ENCODE measurements at regions not wholly inside any gene's neighbourhood (a gene's known extent, or its start where the extent isn't known, plus 50 kb on each side); places are given as distances from the start of the nearest gene placed in this dataset.

DNA sequence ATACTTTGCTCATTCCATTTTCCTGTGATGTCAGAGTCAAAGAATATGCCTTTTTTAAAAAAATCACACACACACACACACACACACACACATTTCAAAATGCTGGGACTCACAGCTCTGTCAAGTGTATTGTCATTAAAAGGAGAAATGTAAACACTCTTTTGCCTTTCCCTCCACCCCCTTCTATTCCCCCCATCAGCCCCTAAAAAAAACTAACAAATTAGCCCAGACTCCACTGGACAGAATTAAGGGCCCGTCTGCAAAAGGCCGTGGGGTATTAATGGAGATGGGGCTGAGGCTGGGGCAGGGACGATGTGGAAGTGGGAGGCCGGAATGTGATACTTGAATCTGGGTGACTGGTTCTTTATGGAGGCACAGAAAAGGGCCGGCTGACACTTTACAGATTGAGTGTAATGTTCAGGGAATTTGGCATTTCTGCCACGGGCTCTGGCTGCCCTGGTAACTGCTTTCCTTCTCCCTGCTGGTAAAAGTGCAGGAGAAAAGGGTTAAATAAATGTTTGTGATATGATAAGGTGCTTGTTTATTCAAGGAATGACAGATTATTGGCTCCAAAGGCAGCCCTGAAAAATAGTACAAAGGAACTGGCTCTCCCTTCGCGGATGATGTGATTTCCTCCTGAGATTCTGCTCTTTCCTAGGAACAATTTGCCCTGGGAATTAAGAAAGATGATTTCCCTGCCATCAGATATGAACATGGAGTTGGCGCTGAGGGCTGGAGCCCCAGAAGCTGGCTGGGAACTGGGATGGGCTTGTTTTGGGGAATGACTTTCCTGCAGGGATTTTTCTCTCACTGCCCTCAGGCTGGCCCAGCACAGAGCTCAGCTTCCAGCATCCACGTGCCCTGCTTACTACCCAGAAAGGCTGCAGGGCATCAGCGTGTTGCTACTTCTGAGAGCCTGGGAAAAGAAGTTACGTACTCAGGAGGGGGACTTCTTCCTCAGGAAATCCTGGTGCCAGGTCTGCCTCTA is 52.8 kb upstream of the CTAGE1 start:
- Histone ChIP-seq H3K4me1 (peaks cover 46 to 55% (median 53%) of the 10 kb centered on the region in 4 donors), H3K9me3 (no peaks in the 10 kb centered on the region), H3K4me3 (peak overlapping the region in 1 of 4 donors; percentile 10), H3K27ac (replicated peaks in 1 of 4) (peak overlapping the region; percentile 54 to 69 (median 62)), H3K36me3 (no peaks in the 10 kb centered on the region), H3K27me3 (no peaks in the 10 kb centered on the region)
- TF ChIP-seq EP300 (IDR thresholded peaks at IDR 0.05) (no peak), POLR2A (IDR thresholded peaks at IDR 0.05; ENCODE audit: low read depth) (no peak), POLR2AphosphoS5 (IDR thresholded peaks at IDR 0.05) (no peak)
- TF ChIP-seq, protein P1, sequence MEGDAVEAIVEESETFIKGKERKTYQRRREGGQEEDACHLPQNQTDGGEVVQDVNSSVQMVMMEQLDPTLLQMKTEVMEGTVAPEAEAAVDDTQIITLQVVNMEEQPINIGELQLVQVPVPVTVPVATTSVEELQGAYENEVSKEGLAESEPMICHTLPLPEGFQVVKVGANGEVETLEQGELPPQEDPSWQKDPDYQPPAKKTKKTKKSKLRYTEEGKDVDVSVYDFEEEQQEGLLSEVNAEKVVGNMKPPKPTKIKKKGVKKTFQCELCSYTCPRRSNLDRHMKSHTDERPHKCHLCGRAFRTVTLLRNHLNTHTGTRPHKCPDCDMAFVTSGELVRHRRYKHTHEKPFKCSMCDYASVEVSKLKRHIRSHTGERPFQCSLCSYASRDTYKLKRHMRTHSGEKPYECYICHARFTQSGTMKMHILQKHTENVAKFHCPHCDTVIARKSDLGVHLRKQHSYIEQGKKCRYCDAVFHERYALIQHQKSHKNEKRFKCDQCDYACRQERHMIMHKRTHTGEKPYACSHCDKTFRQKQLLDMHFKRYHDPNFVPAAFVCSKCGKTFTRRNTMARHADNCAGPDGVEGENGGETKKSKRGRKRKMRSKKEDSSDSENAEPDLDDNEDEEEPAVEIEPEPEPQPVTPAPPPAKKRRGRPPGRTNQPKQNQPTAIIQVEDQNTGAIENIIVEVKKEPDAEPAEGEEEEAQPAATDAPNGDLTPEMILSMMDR (IDR thresholded peaks at IDR 0.05): no peak
- intact Hi-C loops (cut with DNase I): no loop called here
- peak; percentile 92 for DNase-seq (ENCODE audit: extremely low spot score)
- 35% methylated on average over 12 of the region's 12 CpGs for WGBS

DNA sequence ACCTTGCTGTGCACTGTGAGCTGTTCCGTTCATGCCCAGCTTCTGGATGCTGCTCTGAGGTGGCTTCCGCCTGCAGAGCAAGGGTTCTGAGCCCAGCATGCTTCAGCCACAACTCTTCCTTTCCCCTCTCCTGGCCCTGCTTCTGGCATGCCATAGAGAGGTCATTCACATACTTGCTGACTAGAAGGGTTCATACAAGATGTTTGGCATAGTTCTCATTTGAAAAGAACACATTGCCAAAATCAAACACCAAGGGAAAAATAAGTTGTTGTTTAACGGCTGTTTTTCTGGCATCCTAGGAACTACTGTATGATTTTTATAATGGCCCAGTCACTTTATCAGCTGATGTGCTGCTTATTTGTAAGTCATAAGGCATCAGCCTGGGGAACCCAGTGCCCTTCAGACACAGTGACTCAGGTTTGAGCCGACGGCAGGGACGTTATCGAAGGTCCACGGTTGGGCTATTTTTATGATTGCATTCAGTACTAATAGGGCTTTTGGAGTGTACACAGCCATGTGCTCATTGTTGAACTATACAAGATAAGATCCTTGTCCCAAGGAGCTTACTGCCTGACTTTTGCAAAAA is 53.9 kb upstream of the CTAGE1 start:
- no peaks in the 10 kb centered on the region for H3K27me3 ChIP-seq
- H3K9me3 ChIP-seq: no peaks in the 10 kb centered on the region
- no peak overlapping the region for H3K27ac ChIP-seq (replicated peaks in 1 of 4)
- H3K36me3 ChIP-seq: no peaks in the 10 kb centered on the region
- intact Hi-C loops (cut with DNase I): no loop called here
- DNase-seq (ENCODE audit: extremely low spot score): peak; percentile 86
- no peak overlapping the region for H3K4me3 ChIP-seq
- whole genome bisulfite sequencing: 49% methylated on average over 8 of the region's 8 CpGs
- peaks cover 39 to 44% (median 42%) of the 10 kb centered on the region in 4 donors for H3K4me1 ChIP-seq
- TF ChIP-seq, protein P1 (IDR thresholded peaks at IDR 0.05): no peak
- TF ChIP-seq POLR2AphosphoS5 (IDR thresholded peaks at IDR 0.05): no peak
- TF ChIP-seq POLR2A (IDR thresholded peaks at IDR 0.05; ENCODE audit: low read depth): no peak
- no peak for TF ChIP-seq EP300 (IDR thresholded peaks at IDR 0.05)

DNA sequence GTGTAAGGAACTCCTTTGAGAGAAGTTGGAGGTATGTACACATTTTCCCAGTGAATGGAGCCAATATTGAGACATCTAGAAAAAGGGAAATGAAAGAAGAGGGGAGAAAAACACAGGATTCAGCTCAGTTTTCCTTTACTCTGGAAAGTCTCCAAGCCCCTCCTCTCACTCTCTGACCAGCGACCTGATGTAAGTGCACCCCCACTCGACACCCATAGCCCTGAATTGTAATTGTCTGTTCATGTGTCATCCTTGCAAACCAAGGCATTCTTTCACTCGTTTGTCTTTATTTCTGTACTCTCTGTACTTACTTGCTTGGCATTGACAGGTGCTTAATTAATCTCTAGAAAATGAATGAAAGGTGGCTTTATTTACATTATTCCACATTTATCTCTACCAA is 55.7 kb upstream of the CTAGE1 start:
- intact Hi-C loops (cut with DNase I): no loop called here
- H3K4me3 ChIP-seq: no peak overlapping the region
- H3K36me3 ChIP-seq: no peaks in the 10 kb centered on the region
- TF ChIP-seq POLR2A (IDR thresholded peaks at IDR 0.05; ENCODE audit: low read depth) (no peak), POLR2AphosphoS5 (IDR thresholded peaks at IDR 0.05) (no peak), EP300 (IDR thresholded peaks at IDR 0.05) (no peak)
- TF ChIP-seq, protein P1 (IDR thresholded peaks at IDR 0.05): no peak
- H3K4me1 ChIP-seq: peaks cover 27 to 30% (median 28%) of the 10 kb centered on the region in 4 donors
- no peak overlapping the region for H3K27ac ChIP-seq (replicated peaks in 1 of 4)
- no peak for DNase-seq (ENCODE audit: extremely low spot score)
- no peaks in the 10 kb centered on the region for H3K9me3 ChIP-seq
- H3K27me3 ChIP-seq: no peaks in the 10 kb centered on the region
- 85% methylated on average over 3 of the region's 3 CpGs for WGBS

DNA sequence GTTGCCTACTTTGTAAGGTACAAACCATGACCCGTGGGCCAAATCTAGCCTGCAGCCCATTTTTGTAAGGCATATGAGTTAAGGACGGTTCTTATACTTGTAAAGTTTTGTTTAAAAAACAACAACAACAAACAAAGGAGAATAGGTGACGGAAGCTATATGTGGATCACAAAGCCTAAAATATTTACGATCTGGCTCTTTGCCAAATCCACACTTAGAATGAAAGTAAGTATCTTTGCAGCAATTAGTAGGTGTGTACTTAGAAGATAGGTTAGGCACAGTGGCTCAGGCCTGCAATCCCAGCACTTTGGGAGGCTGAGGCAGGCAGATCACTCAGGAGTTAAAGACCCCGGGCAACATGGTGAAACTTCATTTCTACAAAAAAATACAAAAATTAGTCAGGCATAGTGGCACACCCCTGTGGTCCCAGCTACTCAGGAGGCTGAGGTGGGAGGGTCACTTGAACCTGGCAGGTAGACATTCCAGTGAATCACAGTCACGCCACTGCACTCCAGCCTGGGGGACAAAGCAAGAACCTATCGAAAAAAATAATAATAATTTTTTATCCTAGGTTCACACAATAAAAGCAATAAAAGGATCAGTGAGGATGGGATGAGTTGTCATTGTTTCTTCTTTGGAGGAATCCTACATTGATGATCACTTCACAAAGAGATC is 57.8 kb upstream of the CTAGE1 start:
- H3K4me3 ChIP-seq: no peak overlapping the region
- H3K36me3 ChIP-seq: no peaks in the 10 kb centered on the region
- no peaks in the 10 kb centered on the region for H3K9me3 ChIP-seq
- DNase-seq (ENCODE audit: extremely low spot score): no peak
- WGBS: 88% methylated on average over 7 of the region's 7 CpGs
- H3K27ac ChIP-seq (replicated peaks in 1 of 4): no peak overlapping the region
- peaks cover 16 to 19% (median 18%) of the 10 kb centered on the region in 4 donors for H3K4me1 ChIP-seq
- no peaks in the 10 kb centered on the region for H3K27me3 ChIP-seq
- intact Hi-C loops (cut with DNase I): loop anchor here (5.0 kb wide), 1 partner anchor 443 kb away; no protein-coding TSS in a partner anchor
- TF ChIP-seq POLR2AphosphoS5 (IDR thresholded peaks at IDR 0.05): no peak
- TF ChIP-seq, protein P1 (IDR thresholded peaks at IDR 0.05): no peak
- no peak for TF ChIP-seq POLR2A (IDR thresholded peaks at IDR 0.05; ENCODE audit: low read depth)
